Lower lobe of right lung (tissue), 2 donors: ENCODE measurements at regions not wholly inside any gene's neighbourhood (a gene's known extent, or its start where the extent isn't known, plus 50 kb on each side); places are given as distances from the start of the nearest gene placed in this dataset.

Experiments
- ATAC-seq, 2 donors: fragments of 200-7000 bp; cut with Tn5 transposase; one replicate each; pipeline ENCODE4 v1.9.1; 2020 to 2022; ENCODE audit warnings: mild to moderate bottlenecking in 2 of 2, moderate library complexity in 2 of 2
- DNase-seq: peaks from one replicate; pipeline ENCODE4 v3.0.0-alpha.2; 2020
- H3K27ac ChIP-seq: fragments of 200-600 bp; one replicate; pipeline ENCODE4 v1.8.0; 2022
- H3K27me3 ChIP-seq: fragments of 200-600 bp; one replicate; pipeline ENCODE4 v1.8.0; 2022; ENCODE audit warnings: low read depth
- H3K36me3 ChIP-seq: fragments of 200-600 bp; one replicate; pipeline ENCODE4 v1.8.0; 2022; ENCODE audit warnings: mild to moderate bottlenecking
- H3K4me1 ChIP-seq: fragments of 200-600 bp; one replicate; pipeline ENCODE4 v1.8.0; 2022
- H3K4me3 ChIP-seq: fragments of 200-600 bp; one replicate; pipeline ENCODE4 v1.8.0; 2022; ENCODE audit warnings: mild to moderate bottlenecking
- H3K9me3 ChIP-seq: fragments of 200-600 bp; one replicate; pipeline ENCODE4 v1.8.0; 2022
- CTCF ChIP-seq: fragments of 200-600 bp; IDR thresholded peaks from one replicate; pipeline ENCODE4 v1.8.0; 2022; ENCODE audit warnings: antibody characterized with exemption, mild to moderate bottlenecking
- intact Hi-C: fragments of 100-400 bp; cut with DNase I; formaldehyde crosslinking; loops from one replicate; pipeline ENCODE4 v1.11.0; 2022
- donor health status: DM: no; HTN: yes; CAD: no; lungs with severe emphysema.

- H3K4me1 ChIP-seq = no peaks in the 10 kb centered on the region
- no peaks in the 10 kb centered on the region for H3K9me3 ChIP-seq
- no peak overlapping the region for H3K4me3 ChIP-seq
- intact Hi-C loops = no loop called here
- DNase-seq = no peak
- H3K27me3 ChIP-seq = no peaks in the 10 kb centered on the region
- H3K27ac ChIP-seq = no peak overlapping the region
- no peak for ATAC-seq
- no peaks in the 10 kb centered on the region for H3K36me3 ChIP-seq
- no peak for TF ChIP-seq CTCF
These were observed 134.0 kb downstream of the UFM1 start for GRCh38 chr13:38483623-38484022.

- DNase-seq = no peak
- no peak for TF ChIP-seq CTCF
- Histone ChIP-seq H3K4me1 (no peaks in the 10 kb centered on the region), H3K9me3 (no peaks in the 10 kb centered on the region), H3K4me3 (no peak overlapping the region), H3K27me3 (no peaks in the 10 kb centered on the region), H3K27ac (no peak overlapping the region), H3K36me3 (no peaks in the 10 kb centered on the region)
- no peak for ATAC-seq
- intact Hi-C loops = no loop called here
These were observed 141.0 kb downstream of the UFM1 start for GRCh38 chr13:38490657-38491056.

GRCh38 chr13:38494445-38494844 is 144.8 kb downstream of the UFM1 start:
- no peak for ATAC-seq
- TF ChIP-seq CTCF = no peak
- H3K9me3 ChIP-seq = peaks cover 4% of the 10 kb centered on the region

GRCh38 chr13:38496917-38497316 is 147.3 kb downstream of the UFM1 start:
- TF ChIP-seq CTCF = no peak
- DNase-seq = no peak
- peaks cover 4% of the 10 kb centered on the region for H3K9me3 ChIP-seq
- H3K27ac ChIP-seq = no peak overlapping the region
- no peak for ATAC-seq
- no peaks in the 10 kb centered on the region for H3K36me3 ChIP-seq
- intact Hi-C loops = no loop called here
- no peaks in the 10 kb centered on the region for H3K27me3 ChIP-seq
- H3K4me1 ChIP-seq = no peaks in the 10 kb centered on the region
- H3K4me3 ChIP-seq = no peak overlapping the region

More at GRCh38 chr13:38494445-38494844, 144.8 kb downstream of the UFM1 start:
- Histone ChIP-seq H3K4me1 (no peaks in the 10 kb centered on the region), H3K27ac (no peak overlapping the region), H3K27me3 (no peaks in the 10 kb centered on the region), H3K36me3 (no peaks in the 10 kb centered on the region), H3K4me3 (no peak overlapping the region)
- intact Hi-C loops = no loop called here
- no peak for DNase-seq

- Histone ChIP-seq H3K27me3 (no peaks in the 10 kb centered on the region), H3K9me3 (peaks cover 4% of the 10 kb centered on the region), H3K4me3 (no peak overlapping the region), H3K4me1 (no peaks in the 10 kb centered on the region), H3K27ac (no peak overlapping the region), H3K36me3 (no peaks in the 10 kb centered on the region)
- no peak for DNase-seq
- intact Hi-C loops = no loop called here
- no peak for TF ChIP-seq CTCF
- ATAC-seq = no peak
These were observed 148.6 kb downstream of the UFM1 start for GRCh38 chr13:38498271-38498670.

- Histone ChIP-seq H3K36me3 (no peaks in the 10 kb centered on the region), H3K27me3 (no peaks in the 10 kb centered on the region), H3K4me3 (no peak overlapping the region), H3K27ac (no peak overlapping the region), H3K4me1 (no peaks in the 10 kb centered on the region), H3K9me3 (no peaks in the 10 kb centered on the region)
- DNase-seq = no peak
- intact Hi-C loops = no loop called here
- no peak for ATAC-seq
- no peak for TF ChIP-seq CTCF
These were observed 164.9 kb downstream of the UFM1 start for GRCh38 chr13:38514575-38514974.
